HG03025 (cell line): ENCODE measurements at regions not wholly inside any gene's neighbourhood (a gene's known extent, or its start where the extent isn't known, plus 50 kb on each side); places are given as distances from the start of the nearest gene placed in this dataset.
"Not testable (repeated sequence)": the region's sequence is repeated elsewhere in the genome, so short reads cannot be mapped to it uniquely, and the experiment has no call there.

ENCODE experiments used
- ATAC-seq: cut with Tn5 transposase; IDR thresholded peaks from one replicate; pipeline ENCODE4 v1.9.1; 2021; ENCODE audit warnings: mild to moderate bottlenecking, moderate library complexity; ENCODE audit not compliant: unreplicated experiment, low FRiP score

GRCh38 chr7:125857606-125858005 lies 928.0 kb upstream of the POT1 start:
- no peak for ATAC-seq

GRCh38 chr7:125848157-125848556 lies 918.5 kb upstream of the POT1 start:
- ATAC-seq = no peak

- ATAC-seq = no peak
Measured at GRCh38 chr7:125847692-125848091, 918.1 kb upstream of the POT1 start.

GRCh38 chr7:125847055-125847454 lies 917.4 kb upstream of the POT1 start:
- ATAC-seq = no peak

- no peak for ATAC-seq
Measured at GRCh38 chr7:125845686-125846085, 916.1 kb upstream of the POT1 start.

- no peak for ATAC-seq
Measured at GRCh38 chr7:125834421-125834820, 904.8 kb upstream of the POT1 start.

GRCh38 chr7:125833839-125834238 lies 904.2 kb upstream of the POT1 start:
- no peak for ATAC-seq

- ATAC-seq = no peak
Measured at GRCh38 chr7:125830743-125831142, 901.1 kb upstream of the POT1 start.

GRCh38 chr7:125828153-125828700 lies 898.6 kb upstream of the POT1 start:
- ATAC-seq = no peak

GRCh38 chr7:125823538-125823937 lies 893.9 kb upstream of the POT1 start:
- no peak for ATAC-seq

- no peak for ATAC-seq
Measured at GRCh38 chr7:125820495-125820894, 890.9 kb upstream of the POT1 start.

- no peak for ATAC-seq
Measured at GRCh38 chr7:125814100-125814499, 884.5 kb upstream of the POT1 start.

GRCh38 chr7:125806491-125806890 lies 876.9 kb upstream of the POT1 start:
- not testable (repeated sequence) for ATAC-seq

GRCh38 chr7:125804273-125804672 lies 874.6 kb upstream of the POT1 start:
- ATAC-seq = no peak

GRCh38 chr7:125780153-125780552 lies 850.5 kb upstream of the POT1 start:
- no peak for ATAC-seq

GRCh38 chr7:125775317-125775716 lies 845.7 kb upstream of the POT1 start:
- ATAC-seq = no peak

- no peak for ATAC-seq
Measured at GRCh38 chr7:125773113-125773785, 843.6 kb upstream of the POT1 start.

- ATAC-seq = no peak
Measured at GRCh38 chr7:125747966-125748365, 818.3 kb upstream of the POT1 start.

GRCh38 chr7:125746510-125746909 lies 816.9 kb upstream of the POT1 start:
- no peak for ATAC-seq

GRCh38 chr7:125727215-125727614 lies 797.6 kb upstream of the POT1 start:
- ATAC-seq = no peak

GRCh38 chr7:125695626-125696025 lies 766.0 kb upstream of the POT1 start:
- no peak for ATAC-seq

- ATAC-seq = no peak
Measured at GRCh38 chr7:125683156-125683555, 753.5 kb upstream of the POT1 start.

- ATAC-seq = peak; percentile 80
Measured at GRCh38 chr7:125681508-125681907, 751.9 kb upstream of the POT1 start.
